MM.1S (cell line): ENCODE measurements at regions not wholly inside any gene's neighbourhood (a gene's known extent, or its start where the extent isn't known, plus 50 kb on each side); places are given as distances from the start of the nearest gene placed in this dataset.
"Not testable (repeated sequence)": the region's sequence is repeated elsewhere in the genome, so short reads cannot be mapped to it uniquely, and the experiment has no call there.

Source experiments
- DNase-seq: peaks from one replicate; pipeline ENCODE4 v3.0.0-alpha.2; 2015
- H2AFZ ChIP-seq: fragments of 300-600 bp; sonication (generic); 2 replicates; pipeline ENCODE4 v1.6.0; 2016; ENCODE audit warnings: antibody characterized with exemption, low read length
- H3F3A ChIP-seq: fragments of 300-600 bp; sonication (generic); 2 replicates; pipeline ENCODE4 v1.6.1; 2016; ENCODE audit warnings: mild to moderate bottlenecking, antibody characterized with exemption, low read length, moderate library complexity, mixed read lengths; ENCODE audit not compliant: insufficient read depth
- H3K27ac ChIP-seq: fragments of 300-600 bp; sonication (generic); 2 replicates; pipeline ENCODE4 v1.5.1; 2016; ENCODE audit warnings: mild to moderate bottlenecking, low read length
- H3K27me3 ChIP-seq: fragments of 300-600 bp; sonication (generic); replicated peaks from 2 replicates; pipeline ENCODE4 v1.6.0; 2016; ENCODE audit warnings: low read length; ENCODE audit not compliant: insufficient read depth
- H3K36me3 ChIP-seq: fragments of 300-600 bp; sonication (generic); replicated peaks from 2 replicates; pipeline ENCODE4 v1.6.1; 2016; ENCODE audit warnings: mild to moderate bottlenecking, low read length, mixed read lengths; ENCODE audit not compliant: insufficient read depth
- H3K4me1 ChIP-seq: fragments of 300-600 bp; sonication (generic); 2 replicates; pipeline ENCODE4 v1.6.1; 2016; ENCODE audit warnings: low read length, mixed read lengths
- H3K4me2 ChIP-seq: fragments of 300-600 bp; sonication (generic); 2 replicates; pipeline ENCODE4 v1.6.0; 2016; ENCODE audit warnings: low read depth, low read length
- H3K4me3 ChIP-seq: fragments of 300-600 bp; sonication (generic); 2 replicates; pipeline ENCODE4 v1.5.1; 2016; ENCODE audit warnings: low read length, mixed read lengths
- H3K79me2 ChIP-seq: fragments of 300-600 bp; sonication (generic); 2 replicates; pipeline ENCODE4 v1.6.1; 2016; ENCODE audit warnings: mixed run types, low read length, mixed read lengths
- H3K9ac ChIP-seq: fragments of 300-600 bp; sonication (generic); 2 replicates; pipeline ENCODE4 v1.6.1; 2016; ENCODE audit warnings: low read length, mixed read lengths
- H3K9me2 ChIP-seq: fragments of 300-600 bp; sonication (generic); replicated peaks from 2 replicates; pipeline ENCODE4 v1.6.1; 2016; ENCODE audit warnings: mild to moderate bottlenecking, low read length, mixed read lengths; ENCODE audit not compliant: insufficient read depth
- H3K9me3 ChIP-seq: fragments of 300-600 bp; sonication (generic); replicated peaks from 2 replicates; pipeline ENCODE4 v1.6.1; 2016; ENCODE audit warnings: mild to moderate bottlenecking, low read length, mixed read lengths; ENCODE audit not compliant: insufficient read depth
- H4K20me1 ChIP-seq: fragments of 300-600 bp; sonication (generic); 2 replicates; pipeline ENCODE4 v1.6.1; 2016; ENCODE audit warnings: mild to moderate bottlenecking, low read length, moderate library complexity, mixed read lengths; ENCODE audit not compliant: insufficient read depth
- EZH2 ChIP-seq: fragments of 300-600 bp; sonication (generic); optimal IDR thresholded peaks from 2 replicates; pipeline ENCODE3; 2017; ENCODE audit warnings: low read depth, mild to moderate bottlenecking, antibody characterized with exemption, low read length, mixed read lengths
- EZH2phosphoT487 ChIP-seq: fragments of 300-600 bp; sonication (generic); IDR thresholded peaks from 2 replicates; pipeline ENCODE4 v1.6.1; 2018; ENCODE audit warnings: antibody characterized with exemption, low read length
- TF ChIP-seq, protein P1 (sequence below): fragments of 300-600 bp; sonication (generic); IDR thresholded peaks from 2 replicates; pipeline ENCODE4 v1.5.1; 2016; ENCODE audit warnings: antibody characterized with exemption, low read length, mixed read lengths

DNA sequence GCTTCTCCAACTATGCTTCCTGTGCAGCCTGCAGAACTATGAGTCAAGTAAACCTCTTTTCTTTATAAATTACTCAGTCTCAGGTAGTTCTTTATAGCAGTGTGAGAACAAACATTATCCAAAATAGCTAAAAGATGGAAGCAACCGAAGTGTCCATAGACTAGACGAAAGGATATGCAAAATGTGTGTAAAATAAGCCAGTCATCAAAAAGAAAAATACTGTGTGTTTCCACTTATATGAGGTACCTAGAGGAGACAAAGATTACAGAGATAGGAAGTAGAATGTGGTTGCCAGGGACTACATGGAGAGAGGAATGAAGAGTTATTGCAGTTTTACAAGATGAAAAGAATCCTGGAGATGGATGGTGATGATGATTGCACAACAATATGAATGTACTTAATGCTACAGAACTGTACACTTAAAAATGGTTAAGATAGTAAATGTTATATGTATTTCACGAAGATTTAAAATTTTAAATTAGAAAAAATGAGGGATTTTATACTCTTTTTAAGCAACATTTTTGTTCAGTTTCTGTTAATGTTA, 99.3 kb upstream of the FN1 start:
- Histone ChIP-seq H3K4me2 (no peak overlapping the region), H3K27ac (no peak overlapping the region), H3K79me2 (no peaks in the 10 kb centered on the region), H2AFZ (no peak overlapping the region), H4K20me1 (no peaks in the 10 kb centered on the region), H3K9ac (no peak overlapping the region), H3K4me3 (no peak overlapping the region), H3K4me1 (no peaks in the 10 kb centered on the region), H3K9me2 (no peaks in the 10 kb centered on the region), H3K27me3 (no peaks in the 10 kb centered on the region), H3F3A (no peaks in the 10 kb centered on the region), H3K36me3 (no peaks in the 10 kb centered on the region), H3K9me3 (no peaks in the 10 kb centered on the region)
- TF ChIP-seq EZH2phosphoT487 (no peak), EZH2 (no peak)
- TF ChIP-seq, protein P1, sequence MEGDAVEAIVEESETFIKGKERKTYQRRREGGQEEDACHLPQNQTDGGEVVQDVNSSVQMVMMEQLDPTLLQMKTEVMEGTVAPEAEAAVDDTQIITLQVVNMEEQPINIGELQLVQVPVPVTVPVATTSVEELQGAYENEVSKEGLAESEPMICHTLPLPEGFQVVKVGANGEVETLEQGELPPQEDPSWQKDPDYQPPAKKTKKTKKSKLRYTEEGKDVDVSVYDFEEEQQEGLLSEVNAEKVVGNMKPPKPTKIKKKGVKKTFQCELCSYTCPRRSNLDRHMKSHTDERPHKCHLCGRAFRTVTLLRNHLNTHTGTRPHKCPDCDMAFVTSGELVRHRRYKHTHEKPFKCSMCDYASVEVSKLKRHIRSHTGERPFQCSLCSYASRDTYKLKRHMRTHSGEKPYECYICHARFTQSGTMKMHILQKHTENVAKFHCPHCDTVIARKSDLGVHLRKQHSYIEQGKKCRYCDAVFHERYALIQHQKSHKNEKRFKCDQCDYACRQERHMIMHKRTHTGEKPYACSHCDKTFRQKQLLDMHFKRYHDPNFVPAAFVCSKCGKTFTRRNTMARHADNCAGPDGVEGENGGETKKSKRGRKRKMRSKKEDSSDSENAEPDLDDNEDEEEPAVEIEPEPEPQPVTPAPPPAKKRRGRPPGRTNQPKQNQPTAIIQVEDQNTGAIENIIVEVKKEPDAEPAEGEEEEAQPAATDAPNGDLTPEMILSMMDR = no peak
- DNase-seq = no peak

DNA sequence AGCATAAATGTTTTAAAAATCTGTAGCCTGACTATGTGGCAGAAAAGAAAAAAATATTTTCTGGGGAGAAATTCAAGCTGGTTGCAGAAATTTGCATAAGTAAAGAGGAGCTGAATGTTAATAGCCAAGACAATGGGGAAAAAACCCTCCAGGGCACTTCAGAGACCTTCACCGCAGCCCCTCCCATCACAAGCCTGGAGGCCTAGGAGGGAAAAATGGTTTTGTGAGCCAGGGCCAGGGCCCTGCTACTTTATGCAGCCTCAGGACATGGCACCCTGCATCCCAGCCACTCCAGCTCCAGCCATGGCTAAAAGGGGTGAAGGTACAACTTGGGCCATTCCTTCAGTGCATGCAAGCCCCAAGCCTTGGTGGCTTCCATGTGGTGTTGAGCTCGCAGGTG, 97.8 kb upstream of the FN1 start:
- H3K36me3 ChIP-seq, H4K20me1 ChIP-seq, H3K4me3 ChIP-seq, H3K4me2 ChIP-seq, H3K9me2 ChIP-seq, H3K27me3 ChIP-seq, H2AFZ ChIP-seq, DNase-seq, H3K9me3 ChIP-seq, H3K27ac ChIP-seq, H3F3A ChIP-seq, H3K4me1 ChIP-seq, H3K79me2 ChIP-seq, H3K9ac ChIP-seq: not testable (repeated sequence)

DNA sequence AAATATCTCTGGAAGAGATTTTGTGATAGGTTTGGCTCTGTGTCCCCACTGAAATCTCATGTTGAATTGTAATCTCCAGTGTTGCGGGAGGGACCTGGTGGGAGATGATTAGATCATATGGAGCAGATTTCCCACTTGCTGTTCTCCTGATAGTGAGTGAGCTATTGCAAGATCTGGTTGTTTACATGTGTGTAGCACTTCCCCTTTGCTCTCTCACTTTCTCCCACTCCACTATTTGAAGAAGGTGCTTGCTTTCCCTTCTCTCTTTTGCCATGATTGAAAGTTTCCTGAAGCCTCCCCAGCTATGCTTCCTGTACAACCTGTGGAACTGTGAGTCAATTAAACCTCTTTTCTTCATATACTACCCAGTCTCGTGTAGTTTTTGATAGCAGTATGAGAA, 97.0 kb upstream of the FN1 start:
- no peaks in the 10 kb centered on the region for H3K9me2 ChIP-seq
- H3K79me2 ChIP-seq = no peaks in the 10 kb centered on the region
- no peaks in the 10 kb centered on the region for H3K27me3 ChIP-seq
- no peaks in the 10 kb centered on the region for H3K4me1 ChIP-seq
- no peaks in the 10 kb centered on the region for H3F3A ChIP-seq
- H4K20me1 ChIP-seq = no peaks in the 10 kb centered on the region
- no peak overlapping the region for H3K27ac ChIP-seq
- no peak overlapping the region for H3K4me3 ChIP-seq
- no peak overlapping the region for H2AFZ ChIP-seq
- H3K9me3 ChIP-seq = no peaks in the 10 kb centered on the region
- H3K4me2 ChIP-seq = no peak overlapping the region
- no peak overlapping the region for H3K9ac ChIP-seq
- no peak for DNase-seq
- H3K36me3 ChIP-seq = no peaks in the 10 kb centered on the region
- TF ChIP-seq, protein P1 = no peak
- TF ChIP-seq EZH2phosphoT487 (no peak), EZH2 (no peak)

DNA sequence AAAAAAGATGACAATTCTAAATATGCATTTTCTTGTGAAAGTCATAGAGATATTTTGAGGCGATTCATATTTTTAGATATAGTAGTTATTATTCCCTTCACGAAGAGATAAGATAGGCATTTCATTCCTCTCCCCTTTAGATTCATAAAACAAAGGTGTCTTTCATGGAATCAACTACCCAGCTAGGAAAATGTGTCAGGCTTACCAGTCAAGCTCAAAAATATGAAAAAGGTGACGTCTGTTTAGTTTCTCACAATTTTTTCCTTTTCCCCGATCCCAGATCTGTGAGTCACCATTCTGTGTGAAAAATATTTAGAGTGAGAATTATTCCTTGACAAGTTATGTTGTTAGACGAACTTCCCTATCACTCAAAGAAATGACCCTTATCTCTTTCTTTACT, 95.4 kb upstream of the FN1 start:
- no peak overlapping the region for H3K4me2 ChIP-seq
- H3F3A ChIP-seq = no peaks in the 10 kb centered on the region
- H2AFZ ChIP-seq = no peak overlapping the region
- no peaks in the 10 kb centered on the region for H3K27me3 ChIP-seq
- H3K4me1 ChIP-seq = no peaks in the 10 kb centered on the region
- no peak overlapping the region for H3K27ac ChIP-seq
- no peaks in the 10 kb centered on the region for H4K20me1 ChIP-seq
- no peaks in the 10 kb centered on the region for H3K36me3 ChIP-seq
- no peaks in the 10 kb centered on the region for H3K79me2 ChIP-seq
- DNase-seq = no peak
- H3K4me3 ChIP-seq = no peak overlapping the region
- no peak overlapping the region for H3K9ac ChIP-seq
- TF ChIP-seq EZH2phosphoT487 = no peak
- TF ChIP-seq, protein P1 = no peak
- TF ChIP-seq EZH2 = no peak
- H3K9me3 ChIP-seq = no peaks in the 10 kb centered on the region
- H3K9me2 ChIP-seq = no peaks in the 10 kb centered on the region
